T-cell (primary cell): ENCODE measurements at regions not wholly inside any gene's neighbourhood (a gene's known extent, or its start where the extent isn't known, plus 50 kb on each side); places are given as distances from the start of the nearest gene placed in this dataset.

Experiments
- ATAC-seq, 4 experiments: fragments of 200-7000 bp in 3 of 4; fragments of 150-1000 bp in 1 of 4; cut with Tn5 transposase; replicated peaks in 1 of 4; 1 replicate in 3 of 4; 2 replicates in 1 of 4; pipeline ENCODE4 v1.10.0; 2021; ENCODE audit warnings: moderate library complexity in 3 of 4, mild to moderate bottlenecking in 2 of 4, moderate number of reproducible peaks in 1 of 4
- CTCF ChIA-PET, 2 donors: fragments of 300-600 bp; sonication (Branson Sonifier 250); formaldehyde crosslinking; loops; one replicate each; lab custom pipeline; 2022; ENCODE audit warnings: antibody characterized with exemption in 2 of 2; lab: Charles Lee
- POLR2A ChIA-PET, 2 donors: fragments of 300-600 bp; sonication (Branson Sonifier 250); formaldehyde crosslinking; loops; one replicate each; lab custom pipeline; 2022; ENCODE audit warnings: antibody characterized with exemption in 2 of 2; lab: Charles Lee
- DNase-seq, 35 experiments: peaks; one replicate each; pipeline versions ENCODE4 v3.0.0 to v3.0.0-alpha.2; 2013 to 2023
- H3K27ac ChIP-seq: one replicate; pipeline ENCODE4 v1.5.1; 2013; ENCODE audit warnings: low read length
- H3K27me3 ChIP-seq, 2 experiments: replicated peaks in 1 of 2; 1 replicate in 1 of 2; 2 replicates in 1 of 2; pipeline versions ENCODE4 v1.6.1 to v1.7.0; 2013; ENCODE audit warnings: low read length in 1 of 2, mixed read lengths in 1 of 2; ENCODE audit not compliant: control insufficient read depth in 2 of 2, insufficient read depth in 2 of 2; ENCODE audit errors: extremely low read depth in 1 of 2
- H3K36me3 ChIP-seq, 2 donors: 1 replicate in 1 of 2; 2 replicates in 1 of 2; pipeline versions ENCODE4 v1.6.1 to v1.7.0; 2013; ENCODE audit warnings: low read length in 1 of 2; ENCODE audit not compliant: control insufficient read depth in 2 of 2, insufficient read depth in 1 of 2; ENCODE audit errors: extremely low read depth in 1 of 2
- H3K4me1 ChIP-seq, 2 experiments: 1 replicate in 1 of 2; 2 replicates in 1 of 2; pipeline versions ENCODE4 v1.6.1 to v1.7.0; 2013; ENCODE audit warnings: low read length in 2 of 2, mixed read lengths in 1 of 2; ENCODE audit not compliant: insufficient read depth in 2 of 2, control insufficient read depth in 1 of 2; ENCODE audit errors: extremely low read depth in 1 of 2
- H3K4me3 ChIP-seq, 2 donors: 1 replicate in 1 of 2; 2 replicates in 1 of 2; pipeline versions ENCODE4 v1.5.1 to v1.7.0; 2013; ENCODE audit warnings: mild to moderate bottlenecking in 2 of 2, low read length in 1 of 2, moderate library complexity in 1 of 2; ENCODE audit not compliant: control insufficient read depth in 1 of 2; ENCODE audit errors: extremely low read depth in 1 of 2
- H3K9me3 ChIP-seq: 2 replicates; pipeline ENCODE4 v1.7.0; 2013
- H3K27ac Mint-ChIP-seq, 2 donors: one replicate each; pipeline ENCODE4 v1.8.0; 2020 to 2021; ENCODE audit warnings: mild to moderate bottlenecking in 2 of 2, mixed read lengths in 2 of 2
- H3K27me3 Mint-ChIP-seq, 2 donors: one replicate each; pipeline ENCODE4 v1.8.0; 2021 to 2022; ENCODE audit warnings: mixed read lengths in 2 of 2
- H3K36me3 Mint-ChIP-seq: one replicate; pipeline ENCODE4 v1.8.0; 2021; ENCODE audit warnings: mixed read lengths
- H3K4me1 Mint-ChIP-seq, 3 donors: one replicate each; pipeline ENCODE4 v1.8.0; 2020 to 2022; ENCODE audit warnings: mixed read lengths in 3 of 3, mild to moderate bottlenecking in 1 of 3
- H3K4me3 Mint-ChIP-seq, 3 donors: one replicate each; pipeline ENCODE4 v1.8.0; 2020 to 2022; ENCODE audit warnings: mild to moderate bottlenecking in 3 of 3, mixed read lengths in 3 of 3, moderate library complexity in 3 of 3
- H3K9me3 Mint-ChIP-seq, 3 donors: one replicate each; pipeline ENCODE4 v1.8.0; 2020 to 2022; ENCODE audit warnings: mixed read lengths in 3 of 3
- WGBS: methylation state at CpG from one replicate; pipeline ENCODE4 v1.1.5; 2013; ENCODE audit warnings: missing lambda C conversion rate; ENCODE audit not compliant: insufficient coverage; 5-methylcytosine and 5-hydroxymethylcytosine counted together

DNA sequence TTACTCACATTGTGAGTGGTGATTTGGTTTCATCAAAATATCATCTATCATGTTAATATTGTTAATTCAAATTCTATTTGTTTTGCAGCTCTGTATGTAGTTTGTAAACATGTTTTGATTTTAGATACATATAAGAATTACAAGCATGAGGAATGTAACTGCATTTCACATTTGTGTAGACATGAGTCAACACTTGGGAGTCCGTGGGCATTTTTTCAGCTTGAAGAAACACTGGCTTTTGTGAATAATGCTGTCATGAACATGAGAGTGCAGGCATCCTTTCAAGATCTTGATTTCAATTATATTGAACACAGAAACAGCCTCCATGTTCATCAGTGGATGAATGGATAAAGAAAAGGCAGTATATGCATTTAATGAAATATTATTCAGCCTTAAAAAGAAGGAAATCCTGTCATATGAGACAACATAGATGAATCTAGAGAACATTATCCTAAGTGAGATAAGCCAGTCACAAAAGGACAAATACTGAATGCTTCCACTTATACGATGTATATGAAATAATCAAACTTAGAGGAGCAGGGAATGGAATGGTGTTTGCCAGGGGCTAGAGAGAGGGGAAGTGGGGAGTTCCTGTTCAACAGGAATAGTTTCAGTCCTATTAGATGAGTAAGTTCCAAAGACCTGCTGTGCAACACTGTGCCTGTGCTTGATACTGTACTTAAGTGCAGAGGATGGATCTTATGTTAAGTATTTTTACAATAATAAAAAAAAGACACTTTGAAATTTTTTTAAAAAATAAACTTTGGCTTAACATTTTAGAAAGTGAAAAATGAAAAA is 194.9 kb downstream of the LRATD1 start:
- H3K4me1 Mint-ChIP-seq: no peaks in the 10 kb centered on the region
- CTCF ChIA-PET: no interaction called here
- POLR2A ChIA-PET: no interaction called here
- H3K9me3 Mint-ChIP-seq: peaks cover 0 to 3% (median 0%) of the 10 kb centered on the region in 3 donors
- no peaks in the 10 kb centered on the region for H3K36me3 Mint-ChIP-seq
- H3K27ac Mint-ChIP-seq: no peak overlapping the region
- DNase-seq (no peak), ATAC-seq (no peak)
- no CpG with 5 or more reads among the region's 2 CpGs for WGBS
- Histone ChIP-seq H3K9me3 (no peaks in the 10 kb centered on the region), H3K4me1 (no peaks in the 10 kb centered on the region), H3K36me3 (no peaks in the 10 kb centered on the region), H3K27ac (no peak overlapping the region), H3K4me3 (no peak overlapping the region), H3K27me3 (no peaks in the 10 kb centered on the region)
- H3K4me3 Mint-ChIP-seq: no peak overlapping the region
- no peaks in the 10 kb centered on the region for H3K27me3 Mint-ChIP-seq

DNA sequence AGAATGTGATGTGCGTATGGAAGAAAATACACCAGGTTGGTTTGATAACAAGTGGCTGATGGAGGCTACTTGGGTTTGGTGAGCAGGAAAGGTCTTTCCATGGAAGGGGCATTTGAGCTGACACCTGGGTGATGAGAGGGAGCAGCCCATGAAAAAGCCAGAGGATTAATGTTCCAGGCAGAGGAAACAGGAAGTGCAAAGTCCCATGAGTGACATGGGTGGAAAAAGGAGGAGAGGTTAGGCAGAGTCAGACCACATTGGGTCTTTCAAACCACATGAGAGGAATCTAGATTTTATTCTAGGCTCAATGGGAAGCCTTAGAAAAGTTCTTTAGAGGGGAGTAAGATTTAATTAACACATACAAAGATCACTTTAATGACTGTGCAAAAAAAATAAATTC is 195.7 kb downstream of the LRATD1 start:
- H3K36me3 ChIP-seq: no peaks in the 10 kb centered on the region
- H3K4me3 ChIP-seq: no peak overlapping the region
- WGBS: 82% methylated on average over 1 of the region's 1 CpG
- no peak overlapping the region for H3K27ac Mint-ChIP-seq
- H3K27me3 ChIP-seq: no peaks in the 10 kb centered on the region
- no peaks in the 10 kb centered on the region for H3K4me1 Mint-ChIP-seq
- no peak overlapping the region for H3K27ac ChIP-seq
- no peak overlapping the region for H3K4me3 Mint-ChIP-seq
- POLR2A ChIA-PET: no interaction called here
- CTCF ChIA-PET: no interaction called here
- H3K9me3 ChIP-seq: no peaks in the 10 kb centered on the region
- no peak for ATAC-seq
- no peaks in the 10 kb centered on the region for H3K4me1 ChIP-seq
- DNase-seq: no peak
- peaks cover 0 to 3% (median 0%) of the 10 kb centered on the region in 3 donors for H3K9me3 Mint-ChIP-seq
- H3K27me3 Mint-ChIP-seq: no peaks in the 10 kb centered on the region
- H3K36me3 Mint-ChIP-seq: no peaks in the 10 kb centered on the region

DNA sequence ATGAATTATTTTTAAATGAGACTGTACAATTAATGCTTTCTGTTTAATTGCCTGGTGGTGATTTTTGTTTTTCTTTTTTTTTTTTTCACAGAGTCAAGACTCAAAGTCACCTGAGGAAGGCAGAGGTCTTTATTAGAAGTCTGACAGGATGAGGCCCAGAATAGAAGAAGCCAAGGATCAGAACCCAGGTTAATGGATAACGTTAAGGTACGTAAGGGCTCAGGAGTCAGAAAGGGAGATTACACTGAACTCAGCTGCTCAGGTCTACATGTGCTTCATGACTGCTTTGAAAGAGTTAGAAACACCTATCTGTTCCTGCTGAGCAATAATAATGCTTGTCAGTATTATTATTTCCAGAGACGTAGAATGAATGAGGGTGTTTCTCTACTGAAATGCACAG is 196.5 kb downstream of the LRATD1 start:
- no peaks in the 10 kb centered on the region for H3K27me3 Mint-ChIP-seq
- ATAC-seq: no peak
- peaks cover 0 to 3% (median 0%) of the 10 kb centered on the region in 3 donors for H3K9me3 Mint-ChIP-seq
- Histone ChIP-seq H3K27me3 (no peaks in the 10 kb centered on the region), H3K4me3 (no peak overlapping the region), H3K9me3 (no peaks in the 10 kb centered on the region), H3K4me1 (no peaks in the 10 kb centered on the region), H3K27ac (no peak overlapping the region), H3K36me3 (no peaks in the 10 kb centered on the region)
- H3K4me1 Mint-ChIP-seq: no peaks in the 10 kb centered on the region
- H3K36me3 Mint-ChIP-seq: no peaks in the 10 kb centered on the region
- DNase-seq: no peak
- no peak overlapping the region for H3K4me3 Mint-ChIP-seq
- WGBS: no CpG with 5 or more reads among the region's 3 CpGs
- H3K27ac Mint-ChIP-seq: no peak overlapping the region
- ChIA-PET CTCF (no interaction called here), POLR2A (no interaction called here)

DNA sequence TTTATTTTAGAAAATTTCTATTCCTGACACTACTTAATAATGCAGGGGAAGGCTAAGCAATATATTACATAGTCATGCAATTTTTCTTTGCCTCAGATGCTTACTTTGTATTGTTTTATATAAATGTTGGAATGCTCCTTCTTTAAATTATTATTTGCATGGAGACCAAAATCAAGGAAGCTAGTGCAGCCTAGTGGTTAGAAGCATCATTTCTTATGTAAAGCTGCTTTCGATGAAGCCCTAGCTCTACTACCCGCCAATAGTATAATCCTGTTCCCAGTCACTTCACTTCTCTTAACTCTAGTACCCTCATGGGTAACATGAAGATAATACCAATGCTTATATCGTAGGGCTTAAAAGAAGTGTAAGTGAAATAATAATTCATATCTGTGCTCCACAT is 198.9 kb downstream of the LRATD1 start:
- ChIA-PET CTCF (no interaction called here), POLR2A (no interaction called here)
- ATAC-seq: no peak
- DNase-seq: no peak
- Mint-ChIP-seq H3K27me3 (no peaks in the 10 kb centered on the region), H3K9me3 (peaks cover 5 to 15% (median 13%) of the 10 kb centered on the region in 3 donors), H3K4me3 (no peak overlapping the region), H3K36me3 (no peaks in the 10 kb centered on the region), H3K27ac (no peak overlapping the region), H3K4me1 (no peaks in the 10 kb centered on the region)
- H3K27ac ChIP-seq: no peak overlapping the region
- H3K27me3 ChIP-seq: no peaks in the 10 kb centered on the region
- H3K9me3 ChIP-seq: no peaks in the 10 kb centered on the region
- no peaks in the 10 kb centered on the region for H3K36me3 ChIP-seq
- no peak overlapping the region for H3K4me3 ChIP-seq
- no CpG with 5 or more reads among the region's 3 CpGs for WGBS
- H3K4me1 ChIP-seq: no peaks in the 10 kb centered on the region

DNA sequence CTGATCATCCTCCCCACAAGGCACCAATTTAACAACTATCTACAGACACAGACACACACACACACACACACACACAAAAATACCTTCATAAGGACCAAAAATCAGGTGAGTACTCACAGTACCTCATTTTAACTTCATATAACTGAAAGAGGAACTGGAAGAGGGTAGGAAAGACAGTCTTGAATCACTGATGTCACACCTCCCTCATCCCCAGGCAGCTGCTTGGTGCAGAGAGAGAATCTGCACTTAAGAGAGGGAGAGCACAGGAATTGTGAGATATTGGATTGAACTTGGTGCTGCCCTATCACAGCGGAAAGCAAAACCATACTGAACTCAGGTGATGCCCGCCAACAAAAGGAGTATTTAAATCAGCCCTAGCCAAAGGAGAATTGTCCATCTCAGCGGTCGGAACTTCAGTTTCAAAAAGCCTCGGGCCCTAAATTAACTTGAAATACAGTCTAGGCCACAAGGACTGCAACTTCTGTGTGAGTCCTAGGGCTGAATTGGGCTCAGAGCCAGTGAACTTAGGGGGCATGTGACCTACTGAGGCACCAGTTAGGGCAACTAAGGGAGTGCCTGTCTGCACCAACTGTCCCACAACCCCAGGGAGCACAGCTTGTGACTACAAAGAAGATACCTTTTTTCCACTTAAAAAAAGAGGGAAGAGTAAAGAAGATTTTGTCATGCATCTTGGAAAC is 211.1 kb downstream of the LRATD1 start:
- Histone ChIP-seq H3K4me3 (no peak overlapping the region), H3K36me3 (no peaks in the 10 kb centered on the region), H3K27ac (no peak overlapping the region), H3K9me3 (no peaks in the 10 kb centered on the region), H3K27me3 (no peaks in the 10 kb centered on the region), H3K4me1 (no peaks in the 10 kb centered on the region)
- ChIA-PET CTCF (no interaction called here), POLR2A (no interaction called here)
- Mint-ChIP-seq H3K27me3 (peaks cover 3 to 4% of the 10 kb centered on the region in 2 donors), H3K4me3 (no peak overlapping the region), H3K4me1 (no peaks in the 10 kb centered on the region), H3K36me3 (no peaks in the 10 kb centered on the region), H3K27ac (no peak overlapping the region), H3K9me3 (peaks cover 12 to 35% (median 13%) of the 10 kb centered on the region in 3 donors)
- WGBS: 93% methylated on average over 5 of the region's 5 CpGs
- ATAC-seq: no peak
- DNase-seq: no peak

DNA sequence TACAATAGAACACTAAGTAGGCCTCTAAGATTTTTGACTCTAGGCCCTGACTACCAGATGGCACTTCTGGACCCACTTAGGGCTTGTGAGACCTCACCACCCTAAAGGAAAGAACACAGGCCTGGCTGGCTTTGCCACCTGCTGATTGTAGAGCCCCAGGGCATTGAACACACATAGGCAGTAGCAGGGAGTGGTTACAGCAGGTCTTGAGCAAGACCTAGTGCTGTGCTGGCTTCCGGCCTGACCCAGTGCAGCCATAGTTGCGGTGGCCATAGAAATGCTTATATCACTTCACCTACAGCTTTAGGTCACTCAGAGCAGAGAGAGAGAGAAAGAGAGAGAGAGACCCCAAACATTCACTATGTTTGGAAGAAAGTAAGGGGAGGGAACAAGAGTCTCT is 223.2 kb downstream of the LRATD1 start:
- H3K4me3 ChIP-seq: no peak overlapping the region

More for the DNA sequence above, 223.2 kb downstream of the LRATD1 start:
- Histone ChIP-seq H3K36me3 (no peaks in the 10 kb centered on the region), H3K4me1 (no peaks in the 10 kb centered on the region), H3K27ac (no peak overlapping the region), H3K9me3 (peaks cover 2% of the 10 kb centered on the region), H3K27me3 (no peaks in the 10 kb centered on the region)
- no peak for DNase-seq
- no peak overlapping the region for H3K4me3 Mint-ChIP-seq
- no peaks in the 10 kb centered on the region for H3K36me3 Mint-ChIP-seq
- ATAC-seq: no peak
- H3K27ac Mint-ChIP-seq: no peak overlapping the region
- H3K27me3 Mint-ChIP-seq: no peaks in the 10 kb centered on the region
- ChIA-PET POLR2A (no interaction called here), CTCF (no interaction called here)
- H3K9me3 Mint-ChIP-seq: peaks cover 13 to 29% (median 15%) of the 10 kb centered on the region in 3 donors
- no CpG with 5 or more reads among the region's 2 CpGs for WGBS
- H3K4me1 Mint-ChIP-seq: no peaks in the 10 kb centered on the region
